ENCODE measurements at regions not wholly inside any gene's neighbourhood (a gene's known extent, or its start where the extent isn't known, plus 50 kb on each side); places are given as distances from the start of the nearest gene placed in this dataset.

GRCh38 chr5:24118351-24118750, 526.4 kb downstream of the CDH10 start:
- no peak overlapping the region for H3K4me2 ChIP-seq (ENCODE audit: low read length)
- no peaks in the 10 kb centered on the region for H4K20me1 ChIP-seq (ENCODE audit: insufficient read depth, low read length)
- no peaks in the 10 kb centered on the region for H3F3A ChIP-seq (ENCODE audit: insufficient read depth, low read length)
- H3K36me3 ChIP-seq (ENCODE audit: insufficient read depth, low read length): no peaks in the 10 kb centered on the region
- no peak for TF ChIP-seq CTCF (IDR thresholded peaks at IDR 0.05; ENCODE audit: low read length)
- no peak for TF ChIP-seq EZH2 (IDR thresholded peaks at IDR 0.05; ENCODE audit: borderline replicate concordance, low read length)
- no peaks in the 10 kb centered on the region for H3K79me2 ChIP-seq (ENCODE audit: insufficient read depth, low read length)
- no peak overlapping the region for H3K4me3 ChIP-seq (ENCODE audit: low read depth, low read length, poor library complexity, severe bottlenecking)
- H3K9ac ChIP-seq (ENCODE audit: low read length): no peak overlapping the region
- H2AFZ ChIP-seq (ENCODE audit: low read length): no peak overlapping the region
- no peaks in the 10 kb centered on the region for H3K9me3 ChIP-seq (ENCODE audit: low read length)
- no peaks in the 10 kb centered on the region for H3K27me3 ChIP-seq (ENCODE audit: insufficient read depth, low read length)
- no peaks in the 10 kb centered on the region for H3K4me1 ChIP-seq (ENCODE audit: insufficient read depth, low read length, severe bottlenecking)
- H3K9me2 ChIP-seq (ENCODE audit: low read depth, low read length): no peaks in the 10 kb centered on the region
- H3K27ac ChIP-seq (ENCODE audit: low read depth, low read length, poor library complexity, severe bottlenecking): no peak overlapping the region

- Histone ChIP-seq H3F3A (ENCODE audit: insufficient read depth, low read length) (no peaks in the 10 kb centered on the region), H3K9me2 (ENCODE audit: low read depth, low read length) (no peaks in the 10 kb centered on the region), H3K36me3 (ENCODE audit: insufficient read depth, low read length) (no peaks in the 10 kb centered on the region), H3K79me2 (ENCODE audit: insufficient read depth, low read length) (no peaks in the 10 kb centered on the region), H3K4me2 (ENCODE audit: low read length) (no peak overlapping the region), H3K9me3 (ENCODE audit: low read length) (no peaks in the 10 kb centered on the region), H3K9ac (ENCODE audit: low read length) (no peak overlapping the region), H3K4me3 (ENCODE audit: low read depth, low read length, poor library complexity, severe bottlenecking) (no peak overlapping the region), H4K20me1 (ENCODE audit: insufficient read depth, low read length) (no peaks in the 10 kb centered on the region), H2AFZ (ENCODE audit: low read length) (no peak overlapping the region), H3K4me1 (ENCODE audit: insufficient read depth, low read length, severe bottlenecking) (no peaks in the 10 kb centered on the region), H3K27me3 (ENCODE audit: insufficient read depth, low read length) (no peaks in the 10 kb centered on the region), H3K27ac (ENCODE audit: low read depth, low read length, poor library complexity, severe bottlenecking) (no peak overlapping the region)
- TF ChIP-seq EZH2 (IDR thresholded peaks at IDR 0.05; ENCODE audit: borderline replicate concordance, low read length): no peak
- no peak for TF ChIP-seq CTCF (IDR thresholded peaks at IDR 0.05; ENCODE audit: low read length)
Observed at GRCh38 chr5:24135536-24135935, 509.2 kb downstream of the CDH10 start.

GRCh38 chr5:24141046-24141445, 503.7 kb downstream of the CDH10 start:
- Histone ChIP-seq H3K9me3 (ENCODE audit: low read length) (no peaks in the 10 kb centered on the region), H3K79me2 (ENCODE audit: insufficient read depth, low read length) (no peaks in the 10 kb centered on the region), H3F3A (ENCODE audit: insufficient read depth, low read length) (no peaks in the 10 kb centered on the region), H3K4me1 (ENCODE audit: insufficient read depth, low read length, severe bottlenecking) (no peaks in the 10 kb centered on the region), H3K27ac (ENCODE audit: low read depth, low read length, poor library complexity, severe bottlenecking) (no peak overlapping the region), H4K20me1 (ENCODE audit: insufficient read depth, low read length) (no peaks in the 10 kb centered on the region), H3K4me2 (ENCODE audit: low read length) (no peak overlapping the region), H3K27me3 (ENCODE audit: insufficient read depth, low read length) (no peaks in the 10 kb centered on the region), H3K9me2 (ENCODE audit: low read depth, low read length) (no peaks in the 10 kb centered on the region), H2AFZ (ENCODE audit: low read length) (no peak overlapping the region), H3K4me3 (ENCODE audit: low read depth, low read length, poor library complexity, severe bottlenecking) (no peak overlapping the region), H3K36me3 (ENCODE audit: insufficient read depth, low read length) (no peaks in the 10 kb centered on the region), H3K9ac (ENCODE audit: low read length) (no peak overlapping the region)
- TF ChIP-seq EZH2 (IDR thresholded peaks at IDR 0.05; ENCODE audit: borderline replicate concordance, low read length) (no peak), CTCF (IDR thresholded peaks at IDR 0.05; ENCODE audit: low read length) (no peak)
